HG03159 (cell line): ENCODE measurements at regions not wholly inside any gene's neighbourhood (a gene's known extent, or its start where the extent isn't known, plus 50 kb on each side); places are given as distances from the start of the nearest gene placed in this dataset.

Experiments
- ATAC-seq: cut with Tn5 transposase; IDR thresholded peaks from one replicate; pipeline ENCODE4 v1.9.1; 2021; ENCODE audit warnings: mild to moderate bottlenecking, moderate library complexity; ENCODE audit not compliant: unreplicated experiment

- no peak for ATAC-seq
Observed at GRCh38 chr18:60319129-60319528, 53.4 kb downstream of the MC4R start.

- ATAC-seq: no peak
Observed at GRCh38 chr18:60311676-60312360, 60.8 kb downstream of the MC4R start.

- ATAC-seq: no peak
Observed at GRCh38 chr18:60295674-60296073, 76.9 kb downstream of the MC4R start.

- no peak for ATAC-seq
Observed at GRCh38 chr18:60292186-60292585, 80.4 kb downstream of the MC4R start.

GRCh38 chr18:60279391-60279790, 93.2 kb downstream of the MC4R start:
- no peak for ATAC-seq

GRCh38 chr18:60277855-60278480, 94.6 kb downstream of the MC4R start:
- no peak for ATAC-seq

- no peak for ATAC-seq
Observed at GRCh38 chr18:60267391-60268058, 105.0 kb downstream of the MC4R start.

GRCh38 chr18:60266558-60266957, 106.0 kb downstream of the MC4R start:
- no peak for ATAC-seq

GRCh38 chr18:60259052-60259681, 113.4 kb downstream of the MC4R start:
- peak; percentile 88 for ATAC-seq

- no peak for ATAC-seq
Observed at GRCh38 chr18:60249388-60249787, 123.2 kb downstream of the MC4R start.

- no peak for ATAC-seq
Observed at GRCh38 chr18:60248336-60249330, 123.9 kb downstream of the MC4R start.

GRCh38 chr18:60247103-60247502, 125.5 kb downstream of the MC4R start:
- peak; percentile 83 for ATAC-seq

- peak; percentile 75 for ATAC-seq
Observed at GRCh38 chr18:60246606-60247005, 126.0 kb downstream of the MC4R start.

GRCh38 chr18:60245096-60245495, 127.5 kb downstream of the MC4R start:
- no peak for ATAC-seq

- ATAC-seq: peak; percentile 97
Observed at GRCh38 chr18:60239024-60239710, 133.4 kb downstream of the MC4R start.

- ATAC-seq: no peak
Observed at GRCh38 chr18:60235164-60235563, 137.4 kb downstream of the MC4R start.

GRCh38 chr18:60232541-60232940, 140.0 kb downstream of the MC4R start:
- ATAC-seq: peak; percentile 86

- ATAC-seq: no peak
Observed at GRCh38 chr18:60228609-60229595, 143.7 kb downstream of the MC4R start.

- ATAC-seq: peak; percentile 54
Observed at GRCh38 chr18:60215432-60215831, 157.1 kb downstream of the MC4R start.
